Activated naive CD8-positive, alpha-beta T cell treated with anti-CD3 and anti-CD28 coated beads for 36 hours (primary cell): ENCODE measurements at regions not wholly inside any gene's neighbourhood (a gene's known extent, or its start where the extent isn't known, plus 50 kb on each side); places are given as distances from the start of the nearest gene placed in this dataset.
A peak's percentile ranks its signal among the peaks of the same experiment; 100 is the strongest.
"Not testable (repeated sequence)": the region's sequence is repeated elsewhere in the genome, so short reads cannot be mapped to it uniquely, and the experiment has no call there.

Source experiments
- DNase-seq: peaks from one replicate; pipeline ENCODE4 v3.0.0; 2021
- H3K27ac Mint-ChIP-seq: one replicate; pipeline ENCODE4 v1.8.0; 2022; ENCODE audit warnings: mild to moderate bottlenecking, moderate library complexity, mixed read lengths
- H3K27me3 Mint-ChIP-seq: one replicate; pipeline ENCODE4 v1.8.0; 2022; ENCODE audit warnings: mild to moderate bottlenecking, mixed read lengths
- H3K36me3 Mint-ChIP-seq: one replicate; pipeline ENCODE4 v1.8.0; 2021; ENCODE audit warnings: mild to moderate bottlenecking, mixed read lengths
- H3K4me1 Mint-ChIP-seq: one replicate; pipeline ENCODE4 v1.8.0; 2021; ENCODE audit warnings: mixed read lengths
- H3K4me3 Mint-ChIP-seq: one replicate; pipeline ENCODE4 v1.8.0; 2022; ENCODE audit warnings: mild to moderate bottlenecking, moderate library complexity, mixed read lengths
- H3K9me3 Mint-ChIP-seq: one replicate; pipeline ENCODE4 v1.8.0; 2022; ENCODE audit warnings: mixed read lengths

- H3K36me3 Mint-ChIP-seq, H3K4me1 Mint-ChIP-seq, H3K9me3 Mint-ChIP-seq, H3K27ac Mint-ChIP-seq, DNase-seq, H3K4me3 Mint-ChIP-seq: not testable (repeated sequence)
- peaks cover 35% of the 10 kb centered on the region for H3K27me3 Mint-ChIP-seq
Observed at GRCh38 chr9:62881811-62882210, 1692.0 kb downstream of the SPATA31A7 start.

- not testable (repeated sequence) for DNase-seq, H3K4me1 Mint-ChIP-seq, H3K36me3 Mint-ChIP-seq, H3K4me3 Mint-ChIP-seq, H3K9me3 Mint-ChIP-seq, H3K27ac Mint-ChIP-seq
- peaks cover 34% of the 10 kb centered on the region for H3K27me3 Mint-ChIP-seq
Observed at GRCh38 chr9:62882717-62883116, 1692.9 kb downstream of the SPATA31A7 start.

GRCh38 chr9:62896692-62897091 lies 1706.9 kb downstream of the SPATA31A7 start:
- H3K4me1 Mint-ChIP-seq, H3K27ac Mint-ChIP-seq, H3K27me3 Mint-ChIP-seq, H3K36me3 Mint-ChIP-seq, H3K9me3 Mint-ChIP-seq, DNase-seq, H3K4me3 Mint-ChIP-seq: not testable (repeated sequence)

- H3K4me3 Mint-ChIP-seq = peak overlapping the region; percentile 70
- H3K27ac Mint-ChIP-seq, H3K36me3 Mint-ChIP-seq, H3K4me1 Mint-ChIP-seq, H3K9me3 Mint-ChIP-seq, H3K27me3 Mint-ChIP-seq: not testable (repeated sequence)
- DNase-seq = peak; percentile 55
Observed at GRCh38 chr9:62897411-62898225, 1707.8 kb downstream of the SPATA31A7 start.

GRCh38 chr9:62899666-62900065 lies 1709.8 kb downstream of the SPATA31A7 start:
- not testable (repeated sequence) for H3K27ac Mint-ChIP-seq, H3K27me3 Mint-ChIP-seq, H3K9me3 Mint-ChIP-seq, H3K4me3 Mint-ChIP-seq, H3K4me1 Mint-ChIP-seq, DNase-seq, H3K36me3 Mint-ChIP-seq

- H3K4me3 Mint-ChIP-seq, H3K9me3 Mint-ChIP-seq: not testable (repeated sequence)
Observed at GRCh38 chr9:62904061-62904460, 1714.2 kb downstream of the SPATA31A7 start.

GRCh38 chr9:62905722-62906121 lies 1715.9 kb downstream of the SPATA31A7 start:
- not testable (repeated sequence) for H3K9me3 Mint-ChIP-seq, H3K27me3 Mint-ChIP-seq, H3K27ac Mint-ChIP-seq, H3K4me1 Mint-ChIP-seq, H3K36me3 Mint-ChIP-seq, DNase-seq, H3K4me3 Mint-ChIP-seq

More at GRCh38 chr9:62904061-62904460, 1714.2 kb downstream of the SPATA31A7 start:
- not testable (repeated sequence) for H3K4me1 Mint-ChIP-seq, H3K27me3 Mint-ChIP-seq, H3K36me3 Mint-ChIP-seq, H3K27ac Mint-ChIP-seq, DNase-seq

GRCh38 chr9:62907866-62908265 lies 1718.0 kb downstream of the SPATA31A7 start:
- not testable (repeated sequence) for DNase-seq, H3K9me3 Mint-ChIP-seq, H3K27me3 Mint-ChIP-seq, H3K27ac Mint-ChIP-seq, H3K36me3 Mint-ChIP-seq, H3K4me1 Mint-ChIP-seq, H3K4me3 Mint-ChIP-seq

GRCh38 chr9:62908271-62908670 lies 1718.4 kb downstream of the SPATA31A7 start:
- not testable (repeated sequence) for H3K27ac Mint-ChIP-seq, H3K9me3 Mint-ChIP-seq, DNase-seq, H3K4me3 Mint-ChIP-seq, H3K4me1 Mint-ChIP-seq, H3K36me3 Mint-ChIP-seq, H3K27me3 Mint-ChIP-seq

GRCh38 chr9:62909447-62909846 lies 1719.6 kb downstream of the SPATA31A7 start:
- DNase-seq, H3K9me3 Mint-ChIP-seq, H3K4me3 Mint-ChIP-seq: not testable (repeated sequence)

GRCh38 chr9:62912278-62912677 lies 1722.4 kb downstream of the SPATA31A7 start:
- not testable (repeated sequence) for H3K27ac Mint-ChIP-seq, H3K4me1 Mint-ChIP-seq

More at GRCh38 chr9:62909447-62909846, 1719.6 kb downstream of the SPATA31A7 start:
- H3K27me3 Mint-ChIP-seq, H3K27ac Mint-ChIP-seq, H3K4me1 Mint-ChIP-seq, H3K36me3 Mint-ChIP-seq: not testable (repeated sequence)

GRCh38 chr9:62915168-62915567 lies 1725.3 kb downstream of the SPATA31A7 start:
- not testable (repeated sequence) for H3K36me3 Mint-ChIP-seq, H3K4me3 Mint-ChIP-seq, H3K4me1 Mint-ChIP-seq, H3K27me3 Mint-ChIP-seq, H3K27ac Mint-ChIP-seq, H3K9me3 Mint-ChIP-seq, DNase-seq

More at GRCh38 chr9:62912278-62912677, 1722.4 kb downstream of the SPATA31A7 start:
- not testable (repeated sequence) for H3K4me3 Mint-ChIP-seq, H3K27me3 Mint-ChIP-seq, DNase-seq, H3K9me3 Mint-ChIP-seq, H3K36me3 Mint-ChIP-seq

GRCh38 chr9:62915661-62916060 lies 1725.8 kb downstream of the SPATA31A7 start:
- H3K4me3 Mint-ChIP-seq, H3K27me3 Mint-ChIP-seq, H3K9me3 Mint-ChIP-seq, H3K27ac Mint-ChIP-seq, H3K36me3 Mint-ChIP-seq, H3K4me1 Mint-ChIP-seq, DNase-seq: not testable (repeated sequence)

- not testable (repeated sequence) for H3K36me3 Mint-ChIP-seq, H3K4me1 Mint-ChIP-seq, H3K4me3 Mint-ChIP-seq, H3K27ac Mint-ChIP-seq, H3K27me3 Mint-ChIP-seq, DNase-seq, H3K9me3 Mint-ChIP-seq
Observed at GRCh38 chr9:62918648-62919385, 1729.0 kb downstream of the SPATA31A7 start.

GRCh38 chr9:62931484-62931883 lies 1741.6 kb downstream of the SPATA31A7 start:
- H3K27ac Mint-ChIP-seq, H3K27me3 Mint-ChIP-seq: not testable (repeated sequence)

GRCh38 chr9:62952840-62953239 lies 1763.0 kb downstream of the SPATA31A7 start:
- H3K27me3 Mint-ChIP-seq = not testable (repeated sequence)

More at GRCh38 chr9:62931484-62931883, 1741.6 kb downstream of the SPATA31A7 start:
- H3K4me1 Mint-ChIP-seq, H3K36me3 Mint-ChIP-seq, H3K4me3 Mint-ChIP-seq, DNase-seq, H3K9me3 Mint-ChIP-seq: not testable (repeated sequence)

More at GRCh38 chr9:62952840-62953239, 1763.0 kb downstream of the SPATA31A7 start:
- not testable (repeated sequence) for H3K27ac Mint-ChIP-seq, DNase-seq, H3K4me1 Mint-ChIP-seq, H3K36me3 Mint-ChIP-seq, H3K9me3 Mint-ChIP-seq, H3K4me3 Mint-ChIP-seq
